GM19023 (cell line): ENCODE measurements at regions not wholly inside any gene's neighbourhood (a gene's known extent, or its start where the extent isn't known, plus 50 kb on each side); places are given as distances from the start of the nearest gene placed in this dataset.
A peak's percentile ranks its signal among the peaks of the same experiment; 100 is the strongest.

Experiments used
- ATAC-seq: cut with Tn5 transposase; IDR thresholded peaks from one replicate; pipeline ENCODE4 v1.9.1; 2021; ENCODE audit warnings: mild to moderate bottlenecking, moderate library complexity; ENCODE audit not compliant: unreplicated experiment

GRCh38 chr12:87689196-87689595 lies 340.0 kb downstream of the C12orf50 start:
- ATAC-seq = no peak

DNA sequence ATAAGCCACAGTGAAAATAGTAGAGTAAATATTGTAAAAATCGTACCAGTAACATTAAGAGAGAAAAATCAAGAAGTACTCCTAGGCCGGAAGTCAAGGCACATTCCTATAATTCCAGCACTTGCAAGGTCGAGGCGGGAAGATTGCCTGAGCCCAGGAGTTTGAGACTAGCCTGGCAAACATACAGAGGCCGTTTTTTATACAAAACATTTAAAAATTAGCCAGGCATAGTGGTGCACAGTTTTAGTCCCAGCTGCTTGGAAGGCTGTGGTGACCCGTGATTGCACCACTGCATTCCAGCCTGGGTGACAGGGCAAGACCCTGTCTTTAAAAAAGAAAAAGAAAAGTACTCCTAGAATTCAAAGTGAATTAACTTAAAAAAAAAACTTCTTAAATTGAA lies 341.8 kb downstream of the C12orf50 start:
- no peak for ATAC-seq

DNA sequence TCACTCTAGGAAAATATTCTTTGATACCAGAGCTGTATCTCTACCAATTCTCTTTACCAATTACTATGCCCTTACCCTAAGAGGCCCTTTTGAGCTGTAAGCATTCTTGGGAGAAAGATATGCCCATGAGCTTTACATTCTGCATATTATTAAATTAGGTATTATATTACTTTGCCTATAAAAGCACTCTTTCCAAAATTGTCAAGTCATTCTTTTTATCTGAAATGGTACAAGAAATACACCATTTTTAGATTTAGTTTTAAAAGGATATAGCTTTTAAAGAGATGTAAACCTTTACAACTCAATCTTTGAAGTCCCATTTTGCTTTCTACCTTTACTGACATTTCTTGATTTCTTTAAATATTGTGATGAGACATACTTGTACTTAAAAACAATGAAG lies 343.5 kb downstream of the C12orf50 start:
- no peak for ATAC-seq

- ATAC-seq = no peak
Observed at GRCh38 chr12:87679251-87679650, 349.9 kb downstream of the C12orf50 start.

- ATAC-seq = no peak
Observed at GRCh38 chr12:87678453-87678852, 350.7 kb downstream of the C12orf50 start.

GRCh38 chr12:87676731-87677130 lies 352.5 kb downstream of the C12orf50 start:
- ATAC-seq = no peak

GRCh38 chr12:87671757-87672156 lies 357.4 kb downstream of the C12orf50 start:
- no peak for ATAC-seq

- no peak for ATAC-seq
Observed at GRCh38 chr12:87670448-87670847, 358.8 kb downstream of the C12orf50 start.

DNA sequence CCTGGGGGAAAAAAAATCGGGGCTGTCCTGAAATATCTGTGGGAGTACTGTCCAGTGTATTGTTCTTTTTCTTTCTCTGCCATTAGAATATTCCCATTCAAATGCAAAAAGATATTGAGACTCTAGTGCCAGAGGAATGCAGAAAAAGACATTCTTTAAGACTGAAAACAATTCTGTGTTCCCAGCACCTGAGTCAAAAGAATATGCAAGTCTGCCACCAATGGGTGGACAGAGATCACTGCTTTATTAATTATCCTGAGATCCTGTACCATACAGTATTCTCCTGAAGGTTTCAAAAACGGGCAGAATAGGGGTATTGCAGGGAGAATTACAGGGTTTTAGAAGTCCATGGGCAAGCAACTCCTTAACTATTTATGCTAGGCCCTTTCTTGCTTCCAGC lies 361.8 kb downstream of the C12orf50 start:
- ATAC-seq = no peak

DNA sequence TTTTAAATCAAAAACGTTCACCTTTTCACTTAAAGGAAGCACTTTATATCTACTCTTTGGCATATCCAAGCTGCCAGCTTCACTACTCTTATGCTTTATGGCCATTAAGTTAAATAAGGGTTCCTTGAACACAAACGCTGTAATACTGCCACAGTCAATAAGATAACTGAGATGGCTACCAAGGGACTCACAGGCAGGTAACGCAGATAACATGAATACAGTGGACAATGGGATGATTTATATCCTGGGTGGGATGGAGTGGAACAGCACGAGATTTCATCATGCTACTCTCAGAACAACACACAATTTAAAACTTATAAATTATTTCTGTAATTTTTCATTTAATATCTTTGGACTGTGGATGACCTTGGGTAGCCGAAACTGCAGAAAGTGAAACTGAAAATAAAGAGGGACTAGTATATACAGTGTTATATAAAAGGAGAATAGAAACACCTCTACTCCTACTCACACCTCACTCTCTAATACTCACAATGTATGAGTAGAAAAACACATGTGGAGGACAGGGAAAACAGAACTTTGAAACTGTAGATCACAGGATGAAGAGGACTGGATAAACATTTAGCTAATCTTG lies 367.3 kb downstream of the C12orf50 start:
- ATAC-seq = peak; percentile 48

GRCh38 chr12:87660987-87661774 lies 368.0 kb downstream of the C12orf50 start:
- peak; percentile 17 for ATAC-seq

GRCh38 chr12:87660291-87660690 lies 368.9 kb downstream of the C12orf50 start:
- ATAC-seq = no peak

DNA sequence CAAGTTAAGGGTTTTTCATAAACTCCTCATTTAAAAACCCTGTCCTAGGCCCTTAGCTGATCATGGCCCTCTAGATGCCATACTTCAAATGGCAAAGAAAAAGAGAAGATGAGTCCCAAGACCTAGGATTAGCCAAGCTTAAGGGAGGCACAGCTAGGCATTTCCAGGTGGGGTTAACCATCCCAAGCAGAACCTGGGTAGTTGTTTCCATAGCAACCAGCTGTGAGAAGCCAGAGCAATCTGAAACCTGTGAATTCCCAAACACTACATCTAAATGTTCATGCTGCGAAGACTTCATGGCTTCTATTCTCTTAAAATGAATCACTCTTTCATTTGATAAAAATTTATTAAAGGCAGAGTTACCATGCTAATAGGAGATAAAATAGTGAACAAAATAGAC lies 372.9 kb downstream of the C12orf50 start:
- no peak for ATAC-seq

DNA sequence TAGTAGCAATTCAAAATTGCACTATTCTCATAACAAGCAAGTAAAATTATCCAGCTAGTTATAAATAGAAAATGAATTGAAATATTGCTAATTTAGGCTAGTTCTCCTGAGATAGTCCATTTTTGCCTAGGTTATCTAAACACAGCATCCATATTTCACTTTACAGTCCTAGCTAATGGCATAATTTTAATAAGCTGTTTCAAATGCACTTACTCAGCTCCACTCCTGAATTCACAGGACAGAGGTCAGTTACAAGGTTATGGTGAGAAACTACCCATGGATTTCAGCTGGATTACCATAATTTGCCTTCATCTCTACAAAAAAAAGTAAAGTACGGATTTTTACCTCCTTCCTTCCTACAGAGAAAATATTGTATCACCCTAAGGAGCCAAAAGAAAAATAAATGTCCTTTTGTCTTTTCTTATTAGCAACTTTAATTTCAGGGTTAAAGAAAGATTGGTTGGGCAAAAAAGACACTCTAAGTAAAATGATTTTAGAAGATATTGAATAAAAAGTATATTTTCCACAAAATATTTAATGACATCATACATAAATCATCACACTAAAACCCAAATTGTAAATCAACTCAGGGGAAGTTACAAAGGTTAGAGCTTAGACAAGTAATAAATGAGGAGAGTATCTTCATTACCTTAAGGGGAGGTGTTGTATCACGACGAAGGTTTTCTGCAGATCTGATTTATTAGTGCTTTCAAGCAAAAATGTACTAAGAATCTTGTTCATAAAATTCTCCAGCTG lies 377.4 kb downstream of the C12orf50 start:
- ATAC-seq = no peak

DNA sequence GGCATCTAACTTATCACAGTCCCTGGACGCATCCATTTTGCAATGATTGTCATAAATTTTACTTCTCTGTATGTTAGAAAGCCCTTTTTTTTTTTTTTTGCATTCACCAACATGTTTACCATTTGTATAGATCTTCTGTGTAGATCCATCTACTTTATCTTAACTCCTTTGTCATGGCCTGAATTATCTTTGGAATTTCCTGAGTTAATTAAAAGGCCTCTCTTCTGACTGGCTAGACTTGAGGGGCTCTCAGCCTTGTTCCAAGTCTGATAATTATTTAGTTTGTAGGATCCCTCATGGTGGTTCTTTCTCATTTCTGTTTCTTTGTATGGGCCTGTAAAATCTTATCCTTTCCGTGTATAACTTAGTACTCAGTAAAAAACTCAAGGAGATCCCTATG lies 387.0 kb downstream of the C12orf50 start:
- no peak for ATAC-seq

- ATAC-seq = no peak
Observed at GRCh38 chr12:87618199-87618598, 411.0 kb downstream of the C12orf50 start.

GRCh38 chr12:87612996-87613395 lies 416.2 kb downstream of the C12orf50 start:
- ATAC-seq = no peak

- no peak for ATAC-seq
Observed at GRCh38 chr12:87608321-87608720, 420.9 kb downstream of the C12orf50 start.

DNA sequence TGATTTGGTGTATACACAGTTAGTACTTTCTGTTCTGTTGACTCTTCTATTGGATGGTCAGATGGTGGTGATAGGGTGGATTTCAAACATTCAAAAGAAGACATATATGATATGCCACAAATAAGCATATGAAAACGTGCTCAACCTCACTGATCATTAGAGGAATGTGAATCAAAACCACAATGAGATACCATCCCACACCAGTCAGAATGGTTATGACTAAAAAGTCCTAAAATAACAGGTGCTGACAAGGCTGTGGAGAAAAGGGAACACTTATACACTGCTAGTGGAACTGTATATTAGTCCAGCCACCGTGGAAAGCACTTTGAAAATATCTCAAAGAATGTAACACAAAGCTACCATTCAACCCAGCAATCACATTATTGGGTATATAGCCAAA lies 425.5 kb downstream of the C12orf50 start:
- ATAC-seq = no peak

GRCh38 chr12:87599459-87599858 lies 429.7 kb downstream of the C12orf50 start:
- no peak for ATAC-seq

- ATAC-seq = no peak
Observed at GRCh38 chr12:87597114-87597513, 432.1 kb downstream of the C12orf50 start.

DNA sequence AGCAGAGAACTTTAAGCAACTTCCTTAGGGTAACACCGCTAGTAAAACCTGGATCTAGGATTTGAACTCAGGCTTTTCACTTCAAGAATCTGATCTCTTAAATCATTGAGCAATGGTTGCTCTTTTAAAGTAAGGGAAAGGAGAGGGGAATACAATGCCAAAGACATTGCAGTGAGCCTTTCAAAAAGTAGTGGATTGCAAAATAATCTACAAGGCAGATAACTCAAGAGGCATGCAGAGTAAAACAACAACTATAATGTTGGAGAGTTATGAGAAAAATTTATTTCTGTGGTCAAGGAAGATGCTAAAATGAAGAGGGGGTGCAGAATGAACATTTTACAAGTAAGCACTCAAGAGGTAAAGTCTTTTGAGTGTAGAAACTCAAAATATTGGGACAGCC lies 432.6 kb downstream of the C12orf50 start:
- no peak for ATAC-seq
